MM.1S (cell line): ENCODE measurements at regions not wholly inside any gene's neighbourhood (a gene's known extent, or its start where the extent isn't known, plus 50 kb on each side); places are given as distances from the start of the nearest gene placed in this dataset.

Experiments used
- DNase-seq: peaks from one replicate; pipeline ENCODE4 v3.0.0-alpha.2; 2015
- H2AFZ ChIP-seq: fragments of 300-600 bp; sonication (generic); 2 replicates; pipeline ENCODE4 v1.6.0; 2016; ENCODE audit warnings: antibody characterized with exemption, low read length
- H3F3A ChIP-seq: fragments of 300-600 bp; sonication (generic); 2 replicates; pipeline ENCODE4 v1.6.1; 2016; ENCODE audit warnings: mild to moderate bottlenecking, antibody characterized with exemption, low read length, moderate library complexity, mixed read lengths; ENCODE audit not compliant: insufficient read depth
- H3K27ac ChIP-seq: fragments of 300-600 bp; sonication (generic); 2 replicates; pipeline ENCODE4 v1.5.1; 2016; ENCODE audit warnings: mild to moderate bottlenecking, low read length
- H3K27me3 ChIP-seq: fragments of 300-600 bp; sonication (generic); replicated peaks from 2 replicates; pipeline ENCODE4 v1.6.0; 2016; ENCODE audit warnings: low read length; ENCODE audit not compliant: insufficient read depth
- H3K36me3 ChIP-seq: fragments of 300-600 bp; sonication (generic); replicated peaks from 2 replicates; pipeline ENCODE4 v1.6.1; 2016; ENCODE audit warnings: mild to moderate bottlenecking, low read length, mixed read lengths; ENCODE audit not compliant: insufficient read depth
- H3K4me1 ChIP-seq: fragments of 300-600 bp; sonication (generic); 2 replicates; pipeline ENCODE4 v1.6.1; 2016; ENCODE audit warnings: low read length, mixed read lengths
- H3K4me2 ChIP-seq: fragments of 300-600 bp; sonication (generic); 2 replicates; pipeline ENCODE4 v1.6.0; 2016; ENCODE audit warnings: low read depth, low read length
- H3K4me3 ChIP-seq: fragments of 300-600 bp; sonication (generic); 2 replicates; pipeline ENCODE4 v1.5.1; 2016; ENCODE audit warnings: low read length, mixed read lengths
- H3K79me2 ChIP-seq: fragments of 300-600 bp; sonication (generic); 2 replicates; pipeline ENCODE4 v1.6.1; 2016; ENCODE audit warnings: mixed run types, low read length, mixed read lengths
- H3K9ac ChIP-seq: fragments of 300-600 bp; sonication (generic); 2 replicates; pipeline ENCODE4 v1.6.1; 2016; ENCODE audit warnings: low read length, mixed read lengths
- H3K9me2 ChIP-seq: fragments of 300-600 bp; sonication (generic); replicated peaks from 2 replicates; pipeline ENCODE4 v1.6.1; 2016; ENCODE audit warnings: mild to moderate bottlenecking, low read length, mixed read lengths; ENCODE audit not compliant: insufficient read depth
- H3K9me3 ChIP-seq: fragments of 300-600 bp; sonication (generic); replicated peaks from 2 replicates; pipeline ENCODE4 v1.6.1; 2016; ENCODE audit warnings: mild to moderate bottlenecking, low read length, mixed read lengths; ENCODE audit not compliant: insufficient read depth
- H4K20me1 ChIP-seq: fragments of 300-600 bp; sonication (generic); 2 replicates; pipeline ENCODE4 v1.6.1; 2016; ENCODE audit warnings: mild to moderate bottlenecking, low read length, moderate library complexity, mixed read lengths; ENCODE audit not compliant: insufficient read depth
- CTCF ChIP-seq: fragments of 300-600 bp; sonication (generic); IDR thresholded peaks from 2 replicates; pipeline ENCODE4 v1.5.1; 2016; ENCODE audit warnings: antibody characterized with exemption, low read length, mixed read lengths
- EZH2 ChIP-seq: fragments of 300-600 bp; sonication (generic); optimal IDR thresholded peaks from 2 replicates; pipeline ENCODE3; 2017; ENCODE audit warnings: low read depth, mild to moderate bottlenecking, antibody characterized with exemption, low read length, mixed read lengths
- EZH2phosphoT487 ChIP-seq: fragments of 300-600 bp; sonication (generic); IDR thresholded peaks from 2 replicates; pipeline ENCODE4 v1.6.1; 2018; ENCODE audit warnings: antibody characterized with exemption, low read length

GRCh38 chr3:106371221-106371970, 502.6 kb upstream of the CBLB start:
- Histone ChIP-seq H3K9ac (no peak overlapping the region), H3K4me2 (no peak overlapping the region), H3K4me1 (no peaks in the 10 kb centered on the region), H3K27ac (no peak overlapping the region), H3K27me3 (no peaks in the 10 kb centered on the region), H3K79me2 (no peaks in the 10 kb centered on the region), H3K36me3 (no peaks in the 10 kb centered on the region), H3F3A (no peaks in the 10 kb centered on the region), H2AFZ (no peak overlapping the region), H4K20me1 (no peaks in the 10 kb centered on the region), H3K9me3 (no peaks in the 10 kb centered on the region), H3K4me3 (no peak overlapping the region), H3K9me2 (no peaks in the 10 kb centered on the region)
- TF ChIP-seq EZH2 (no peak), EZH2phosphoT487 (no peak), CTCF (no peak)
- DNase-seq: no peak

DNA sequence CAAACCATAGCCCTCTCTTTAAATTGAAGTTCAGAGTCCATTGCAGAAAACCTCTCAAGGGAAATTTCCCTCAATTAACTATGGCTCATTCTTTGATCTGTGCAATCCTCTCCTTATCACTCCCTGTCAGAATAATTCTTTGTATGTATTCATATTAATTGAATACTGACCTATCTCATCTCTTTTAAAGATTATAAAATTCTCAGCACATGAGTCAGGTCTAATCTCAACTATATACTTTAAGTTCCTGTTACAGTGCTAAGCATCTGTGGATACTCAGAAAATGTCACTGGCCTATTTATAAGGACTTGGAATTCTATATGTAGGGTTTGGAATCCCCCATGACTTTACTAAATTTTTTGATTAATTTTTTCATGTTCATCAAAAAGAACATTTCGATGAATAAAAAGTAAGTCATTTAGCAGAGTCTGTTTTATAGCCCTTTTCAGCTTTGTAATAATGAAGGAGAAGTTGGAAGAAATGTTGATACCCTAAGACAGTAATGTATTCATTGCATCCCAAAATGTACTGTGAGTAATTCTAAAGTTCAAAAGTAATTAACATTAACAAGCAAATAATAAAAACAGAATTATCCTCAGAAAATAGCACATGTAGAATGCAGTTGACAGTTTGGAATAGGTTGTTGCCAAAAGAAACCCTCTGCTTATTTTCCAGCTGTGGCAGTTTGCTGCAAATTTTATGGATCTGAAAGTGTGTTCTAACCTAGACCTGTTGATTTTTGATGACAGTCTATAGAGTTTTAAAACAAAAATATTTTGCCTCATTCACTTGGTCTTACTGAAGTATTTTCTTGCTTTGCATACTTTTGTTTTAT, 503.4 kb upstream of the CBLB start:
- H3K9me2 ChIP-seq: no peaks in the 10 kb centered on the region
- no peak overlapping the region for H3K9ac ChIP-seq
- no peaks in the 10 kb centered on the region for H3K4me1 ChIP-seq
- H3K36me3 ChIP-seq: no peaks in the 10 kb centered on the region
- H2AFZ ChIP-seq: no peak overlapping the region
- H4K20me1 ChIP-seq: no peaks in the 10 kb centered on the region
- no peaks in the 10 kb centered on the region for H3K9me3 ChIP-seq
- no peaks in the 10 kb centered on the region for H3F3A ChIP-seq
- H3K4me3 ChIP-seq: no peak overlapping the region
- no peaks in the 10 kb centered on the region for H3K79me2 ChIP-seq
- no peaks in the 10 kb centered on the region for H3K27me3 ChIP-seq
- TF ChIP-seq EZH2phosphoT487: no peak
- no peak for TF ChIP-seq CTCF
- TF ChIP-seq EZH2: no peak
- DNase-seq: no peak
- H3K27ac ChIP-seq: no peak overlapping the region
- no peak overlapping the region for H3K4me2 ChIP-seq

GRCh38 chr3:106372806-106373190, 504.0 kb upstream of the CBLB start:
- Histone ChIP-seq H3K4me2 (no peak overlapping the region), H3K4me1 (no peaks in the 10 kb centered on the region), H3K36me3 (no peaks in the 10 kb centered on the region), H3K27ac (no peak overlapping the region), H4K20me1 (no peaks in the 10 kb centered on the region), H3F3A (no peaks in the 10 kb centered on the region), H3K9me3 (no peaks in the 10 kb centered on the region), H3K9ac (no peak overlapping the region), H3K27me3 (no peaks in the 10 kb centered on the region), H3K9me2 (no peaks in the 10 kb centered on the region), H3K79me2 (no peaks in the 10 kb centered on the region), H3K4me3 (no peak overlapping the region), H2AFZ (no peak overlapping the region)
- TF ChIP-seq EZH2 (no peak), EZH2phosphoT487 (no peak), CTCF (no peak)
- DNase-seq: no peak
